Muscle layer of duodenum (tissue), 2 donors: ENCODE measurements at regions not wholly inside any gene's neighbourhood (a gene's known extent, or its start where the extent isn't known, plus 50 kb on each side); places are given as distances from the start of the nearest gene placed in this dataset.

ENCODE experiments used
- H3K27ac ChIP-seq: one replicate; pipeline ENCODE4 v1.7.0; 2013; ENCODE audit warnings: mild to moderate bottlenecking, low read length
- H3K27me3 ChIP-seq: one replicate; pipeline ENCODE4 v1.7.0; 2013; ENCODE audit warnings: low read depth, mild to moderate bottlenecking, control low read depth, low read length
- H3K36me3 ChIP-seq, 2 donors: one replicate each; pipeline ENCODE4 v1.7.0; 2013; ENCODE audit warnings: low read length in 2 of 2, control low read depth in 1 of 2, mild to moderate bottlenecking in 1 of 2; ENCODE audit not compliant: insufficient read depth in 2 of 2, control insufficient read depth in 1 of 2
- H3K4me1 ChIP-seq, 2 donors: one replicate each; pipeline ENCODE4 v1.7.0; 2013; ENCODE audit warnings: low read length in 2 of 2, mild to moderate bottlenecking in 2 of 2, control low read depth in 1 of 2, moderate library complexity in 1 of 2; ENCODE audit not compliant: insufficient read depth in 2 of 2, control insufficient read depth in 1 of 2
- H3K4me3 ChIP-seq, 2 donors: one replicate each; pipeline ENCODE4 v1.7.0; 2013; ENCODE audit warnings: low read length in 2 of 2, low read depth in 1 of 2, mild to moderate bottlenecking in 1 of 2
- H3K9me3 ChIP-seq, 2 donors: one replicate each; pipeline ENCODE4 v1.7.0; 2013; ENCODE audit warnings: low read length in 2 of 2, control low read depth in 1 of 2, mild to moderate bottlenecking in 1 of 2; ENCODE audit not compliant: control insufficient read depth in 1 of 2
- donor health status: healthy.

DNA sequence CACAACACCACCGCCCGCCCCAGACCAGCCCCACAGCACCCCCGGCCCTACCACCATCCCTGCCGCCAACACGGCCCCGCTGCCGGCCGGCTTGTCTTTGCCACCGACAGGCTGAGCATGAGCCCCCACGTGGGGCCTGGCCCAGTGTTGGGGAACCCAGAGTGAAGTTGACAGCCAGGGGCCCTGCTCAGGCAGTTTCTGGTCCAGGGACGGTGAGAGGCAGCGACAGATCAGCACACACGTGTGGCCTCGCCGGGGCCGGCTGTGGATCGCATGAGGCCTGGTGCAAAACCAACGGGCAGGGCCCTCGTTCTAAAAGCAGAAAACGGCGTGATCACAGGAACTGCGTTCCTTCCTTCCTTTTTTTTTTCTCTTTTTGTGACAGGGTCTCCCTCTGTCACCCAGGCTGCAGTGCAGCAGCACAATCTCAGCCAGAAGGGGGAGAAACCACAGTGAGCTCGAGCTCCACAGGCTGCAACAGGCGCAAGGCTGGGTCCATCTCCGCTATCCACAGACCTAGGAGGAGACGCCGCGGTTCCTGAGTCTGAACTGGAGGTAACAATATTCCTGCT is 50.5 kb upstream of the FBRSL1 start:
- Histone ChIP-seq H3K4me3 (no peak overlapping the region), H3K27ac (no peak overlapping the region), H3K4me1 (peaks cover 0 to 10% of the 10 kb centered on the region in 2 donors), H3K27me3 (no peaks in the 10 kb centered on the region), H3K9me3 (no peaks in the 10 kb centered on the region), H3K36me3 (no peaks in the 10 kb centered on the region)

DNA sequence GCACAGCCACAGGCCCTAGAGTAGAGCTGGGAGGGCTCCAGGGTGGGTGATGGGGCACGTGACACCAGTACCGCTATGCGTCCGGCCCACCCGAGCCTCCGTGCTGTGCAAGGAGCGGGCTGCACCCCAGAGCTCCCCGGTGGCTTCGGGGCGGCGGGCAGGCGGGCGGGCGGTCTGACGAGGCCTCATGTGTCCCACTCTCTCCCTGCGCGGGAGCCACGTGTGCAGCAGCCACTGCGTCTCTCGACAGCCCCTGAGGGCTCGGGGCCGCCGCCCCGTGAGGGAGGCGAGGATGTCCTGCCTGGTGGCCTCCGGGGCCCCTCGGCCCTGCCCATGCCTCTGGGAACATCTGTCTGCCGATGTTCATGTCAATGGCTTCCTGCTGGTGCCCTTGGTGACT is 51.2 kb upstream of the FBRSL1 start:
- no peak overlapping the region for H3K27ac ChIP-seq
- no peaks in the 10 kb centered on the region for H3K9me3 ChIP-seq
- no peaks in the 10 kb centered on the region for H3K36me3 ChIP-seq
- H3K4me3 ChIP-seq = no peak overlapping the region
- H3K4me1 ChIP-seq = peaks cover 0 to 10% of the 10 kb centered on the region in 2 donors
- no peaks in the 10 kb centered on the region for H3K27me3 ChIP-seq

DNA sequence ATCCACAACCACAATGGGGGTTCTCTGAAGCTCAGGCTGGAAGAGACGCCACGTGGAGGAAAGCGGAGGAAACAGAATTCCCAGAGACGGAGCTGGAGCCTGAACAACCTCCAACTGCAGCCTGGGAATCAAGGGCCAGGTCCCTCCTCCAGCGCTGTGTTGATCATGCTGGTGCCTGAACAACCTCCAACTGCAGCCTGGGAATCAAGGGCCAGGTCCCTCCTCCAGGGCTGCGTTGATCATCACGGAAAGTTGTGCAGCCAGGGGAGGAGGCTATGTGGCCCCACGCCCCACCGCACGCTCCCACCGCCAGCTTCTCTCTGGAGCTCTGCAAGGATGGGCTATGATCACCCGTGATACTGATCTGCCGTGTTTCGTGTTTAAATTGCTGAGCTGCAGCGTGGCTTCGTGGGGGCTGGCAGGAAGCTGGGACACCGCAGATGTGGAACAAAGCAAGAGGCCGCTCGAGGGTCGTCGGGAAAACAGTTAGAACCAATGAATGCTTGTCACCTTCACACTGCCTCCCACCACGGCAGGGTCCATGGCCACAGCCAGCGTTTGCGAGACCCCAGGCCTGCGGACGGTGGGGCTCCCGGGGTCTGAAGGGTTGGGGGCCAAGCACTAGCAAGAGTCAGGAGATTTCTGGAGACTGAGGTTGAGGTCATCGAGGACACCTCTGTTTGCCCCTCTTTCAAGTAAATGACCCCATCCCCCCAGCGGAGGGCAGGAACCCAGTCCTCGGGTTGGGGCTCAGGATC is 51.8 kb upstream of the FBRSL1 start:
- no peaks in the 10 kb centered on the region for H3K9me3 ChIP-seq
- H3K27me3 ChIP-seq = no peaks in the 10 kb centered on the region
- no peak overlapping the region for H3K27ac ChIP-seq
- H3K36me3 ChIP-seq = no peaks in the 10 kb centered on the region
- peaks cover 0 to 10% of the 10 kb centered on the region in 2 donors for H3K4me1 ChIP-seq
- H3K4me3 ChIP-seq = no peak overlapping the region

DNA sequence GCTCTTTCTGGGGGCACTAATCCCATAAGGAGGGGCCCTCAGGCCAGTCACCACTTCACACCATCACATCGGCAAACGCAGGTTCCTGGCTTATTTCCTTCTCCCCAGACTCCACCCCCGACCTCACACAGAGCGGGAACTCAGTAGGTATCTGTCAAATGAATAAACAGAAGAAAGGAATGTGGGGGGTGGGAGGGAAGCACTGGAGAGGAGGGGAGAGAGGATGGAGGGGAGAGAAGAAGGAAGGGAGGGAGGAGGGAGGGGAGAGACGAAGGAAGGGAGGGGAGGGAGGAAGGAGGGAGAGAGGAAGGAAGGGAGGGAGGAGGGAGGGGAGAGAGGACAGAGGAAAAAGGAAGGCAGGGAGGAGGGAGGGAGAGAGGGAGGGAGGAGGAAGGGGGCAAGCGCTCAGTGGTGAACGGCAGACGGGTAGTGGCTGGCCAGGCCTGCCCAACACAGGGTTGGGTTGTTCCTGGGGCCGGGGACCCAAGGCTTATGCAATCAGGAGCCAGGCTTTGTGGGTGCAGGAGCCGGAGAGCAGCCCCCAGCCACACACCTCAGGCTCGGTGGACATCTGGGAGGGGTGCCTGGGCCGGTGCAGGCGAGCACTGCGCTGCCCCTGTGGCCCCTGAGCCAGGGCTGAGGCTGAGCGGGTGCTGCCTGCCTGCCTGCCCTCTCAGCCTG is 52.6 kb upstream of the FBRSL1 start:
- Histone ChIP-seq H3K36me3 (no peaks in the 10 kb centered on the region), H3K27ac (no peak overlapping the region), H3K4me3 (no peak overlapping the region), H3K9me3 (no peaks in the 10 kb centered on the region), H3K27me3 (no peaks in the 10 kb centered on the region), H3K4me1 (peaks cover 0 to 10% of the 10 kb centered on the region in 2 donors)

DNA sequence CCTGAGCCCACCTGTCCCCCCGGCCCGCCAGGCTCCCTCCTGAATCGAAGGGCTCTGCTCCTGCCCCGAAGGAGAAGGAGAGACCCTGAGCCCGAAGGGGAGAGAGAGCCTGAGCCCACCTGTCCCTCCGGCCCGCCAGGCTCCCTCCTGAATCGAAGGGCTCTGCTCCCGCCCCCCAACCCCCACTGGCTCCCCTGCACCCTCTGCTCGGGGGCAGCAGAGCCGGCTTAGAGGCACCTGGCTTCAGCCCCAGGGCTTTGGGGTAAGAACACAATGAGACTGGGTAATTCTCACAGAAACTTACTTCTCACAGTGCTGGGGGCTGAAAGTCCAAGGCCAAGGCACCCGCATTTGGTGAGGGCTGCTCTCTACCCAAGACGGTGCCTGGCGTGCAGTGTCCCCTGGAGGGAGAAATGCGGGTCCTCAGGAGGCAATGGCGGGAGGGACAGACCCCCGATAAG is 53.1 kb upstream of the FBRSL1 start:
- Histone ChIP-seq H3K27ac (no peak overlapping the region), H3K4me1 (peaks cover 0 to 10% of the 10 kb centered on the region in 2 donors), H3K4me3 (no peak overlapping the region), H3K36me3 (no peaks in the 10 kb centered on the region), H3K9me3 (no peaks in the 10 kb centered on the region), H3K27me3 (no peaks in the 10 kb centered on the region)

DNA sequence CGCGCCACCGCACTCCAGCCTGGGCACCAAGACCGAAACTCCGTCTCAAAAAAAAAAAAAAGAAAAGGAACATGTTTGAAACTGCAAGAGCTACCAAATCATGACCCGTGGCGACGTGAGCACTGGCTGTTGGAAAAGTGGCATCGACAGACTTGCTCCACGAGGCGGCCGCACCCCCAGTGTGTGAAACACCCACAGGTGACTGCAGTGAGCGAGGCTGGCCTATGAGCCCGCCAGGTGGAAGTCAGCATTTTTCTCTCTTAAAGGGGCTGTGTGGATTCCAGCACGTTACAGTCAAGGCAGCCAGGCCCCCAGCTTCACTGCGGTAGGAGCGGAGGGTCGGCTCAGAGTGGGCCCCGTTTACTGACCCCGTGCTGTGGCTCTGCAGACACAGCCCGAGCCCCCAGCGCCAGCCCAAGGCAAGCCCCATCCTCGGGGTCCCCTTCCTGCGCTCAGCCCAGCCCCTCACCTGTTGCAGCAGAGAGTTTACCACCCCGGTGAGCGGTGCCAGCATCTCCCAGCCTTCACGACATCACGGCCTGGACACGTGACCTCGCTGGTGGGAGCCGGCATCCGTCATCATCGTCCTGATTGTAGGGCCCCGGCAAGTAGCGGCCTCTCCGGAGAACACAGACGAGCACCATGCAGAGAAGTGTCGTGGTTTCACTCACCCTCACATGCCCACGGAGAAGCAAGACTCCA is 54.3 kb upstream of the FBRSL1 start:
- Histone ChIP-seq H3K4me1 (peaks cover 0 to 16% of the 10 kb centered on the region in 2 donors), H3K4me3 (no peak overlapping the region), H3K9me3 (no peaks in the 10 kb centered on the region), H3K27ac (no peak overlapping the region), H3K27me3 (no peaks in the 10 kb centered on the region), H3K36me3 (no peaks in the 10 kb centered on the region)

DNA sequence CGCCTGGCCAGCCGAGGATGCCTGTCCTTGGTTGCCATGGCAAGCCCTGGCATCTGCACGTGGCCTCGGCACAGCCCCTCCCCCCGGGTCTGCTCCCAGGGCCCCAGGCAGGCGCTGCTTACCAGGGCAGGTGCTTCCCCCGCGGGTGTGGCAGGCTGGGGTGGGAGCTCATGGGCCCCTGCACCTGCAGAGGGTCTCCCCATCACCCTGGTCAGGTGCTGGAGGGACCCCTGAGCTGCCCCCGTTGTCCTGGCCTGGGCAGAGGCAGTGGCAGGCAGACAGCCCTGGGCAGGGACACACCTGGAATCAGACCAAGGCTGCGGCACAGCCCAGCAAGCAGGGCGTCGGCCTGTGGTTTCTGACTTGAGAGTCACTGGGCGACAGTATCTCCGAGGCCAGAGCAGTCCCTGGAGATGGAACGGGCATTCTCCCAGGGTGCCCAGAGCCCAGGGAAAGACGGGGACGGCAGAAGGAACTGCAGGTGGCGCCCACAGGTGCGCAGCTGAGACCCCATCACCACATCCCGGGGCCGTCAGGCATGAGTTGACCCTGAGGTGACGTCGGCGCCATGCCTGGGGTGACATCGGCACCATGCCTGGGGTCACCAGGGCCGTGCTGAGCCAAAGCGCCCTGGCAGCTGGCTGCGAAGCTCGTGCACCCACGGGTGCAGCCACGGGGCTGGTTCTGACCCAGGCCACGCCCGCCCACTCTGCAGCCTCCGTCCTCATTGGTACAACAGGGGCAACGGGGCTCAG is 56.1 kb upstream of the FBRSL1 start:
- Histone ChIP-seq H3K9me3 (no peaks in the 10 kb centered on the region), H3K27ac (no peak overlapping the region), H3K4me3 (no peak overlapping the region), H3K36me3 (no peaks in the 10 kb centered on the region), H3K27me3 (peaks cover 6% of the 10 kb centered on the region), H3K4me1 (peaks cover 0 to 33% of the 10 kb centered on the region in 2 donors)

DNA sequence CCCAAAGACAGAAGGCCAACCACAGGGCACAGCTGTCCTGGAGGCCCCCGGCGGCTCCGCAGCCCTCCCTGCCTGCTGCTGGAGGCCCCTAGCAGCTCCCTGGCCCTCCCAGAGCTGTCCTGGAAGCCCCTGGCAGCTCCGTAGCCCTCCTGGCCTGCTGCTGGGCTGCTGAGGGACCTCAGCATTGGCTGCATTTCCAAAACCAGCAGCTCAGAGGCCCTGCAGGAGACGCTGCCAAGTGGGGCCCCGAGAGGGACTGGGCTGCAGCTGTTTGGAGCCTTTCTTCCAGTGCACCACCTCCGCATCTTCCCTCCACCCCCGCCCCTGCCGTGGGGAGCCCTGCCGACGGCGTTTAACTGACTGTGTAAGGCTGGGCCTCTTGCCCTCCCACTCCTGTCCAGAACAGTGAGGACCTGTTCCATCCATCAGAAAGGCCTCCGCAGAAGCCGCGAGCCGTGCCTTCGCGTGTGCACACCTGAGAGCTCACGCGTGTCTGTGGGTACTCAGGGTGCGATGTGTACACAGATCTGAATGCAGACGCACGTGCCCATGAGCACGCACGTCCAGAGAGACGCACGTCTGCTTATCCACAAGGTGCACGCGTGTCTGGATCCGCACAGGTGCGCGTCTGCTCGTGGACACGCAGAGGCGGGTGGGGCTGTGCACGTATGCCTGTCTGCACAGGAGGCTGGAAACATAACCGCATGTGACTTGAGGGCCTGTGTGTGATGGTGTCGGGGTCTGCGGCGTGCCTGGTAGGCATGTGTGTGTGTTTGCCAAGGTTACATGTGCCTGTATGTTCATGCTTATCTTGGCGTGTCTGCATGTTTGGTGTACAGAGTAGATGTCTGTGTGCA is 57.0 kb upstream of the FBRSL1 start:
- Histone ChIP-seq H3K27me3 (peaks cover 8% of the 10 kb centered on the region), H3K9me3 (no peaks in the 10 kb centered on the region), H3K4me1 (peaks cover 0 to 37% of the 10 kb centered on the region in 2 donors), H3K4me3 (no peak overlapping the region), H3K36me3 (no peaks in the 10 kb centered on the region), H3K27ac (no peak overlapping the region)

DNA sequence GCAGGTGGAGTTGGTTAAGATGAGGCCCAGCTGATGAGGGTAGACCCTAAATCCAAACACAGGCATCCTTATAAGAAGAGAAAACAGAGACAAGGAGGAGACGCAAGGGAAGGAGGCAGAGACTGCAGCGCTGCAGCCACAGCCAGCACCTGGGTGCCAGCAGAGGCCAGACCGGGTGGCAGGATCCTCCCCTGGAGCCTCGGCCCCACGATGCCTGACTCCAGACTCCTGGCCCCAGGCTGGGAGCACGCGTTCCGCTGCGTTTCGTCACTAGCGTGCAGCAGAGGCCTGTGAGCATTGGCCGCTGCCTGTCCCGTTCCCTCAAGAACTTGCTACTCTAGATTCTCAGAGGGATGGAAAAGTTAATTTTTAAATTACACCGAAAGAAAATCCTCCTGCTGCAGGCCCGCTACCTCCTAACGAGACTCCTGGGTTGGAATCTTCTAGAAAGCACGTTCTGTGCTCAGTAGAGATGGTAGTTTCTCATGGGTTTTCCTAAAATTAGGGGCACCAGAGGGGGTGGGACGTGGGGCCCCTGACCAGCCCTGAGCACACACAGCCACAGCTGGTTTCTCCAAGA is 57.7 kb upstream of the FBRSL1 start:
- Histone ChIP-seq H3K4me1 (peaks cover 0 to 31% of the 10 kb centered on the region in 2 donors), H3K9me3 (no peaks in the 10 kb centered on the region), H3K27ac (no peak overlapping the region), H3K27me3 (peaks cover 10% of the 10 kb centered on the region), H3K4me3 (no peak overlapping the region), H3K36me3 (no peaks in the 10 kb centered on the region)
